Neural crest cell (in vitro differentiated cells): ENCODE measurements at regions not wholly inside any gene's neighbourhood (a gene's known extent, or its start where the extent isn't known, plus 50 kb on each side); places are given as distances from the start of the nearest gene placed in this dataset.
"Not testable (repeated sequence)": the region's sequence is repeated elsewhere in the genome, so short reads cannot be mapped to it uniquely, and the experiment has no call there.

ENCODE experiments used
- DNase-seq: peaks from one replicate; pipeline ENCODE4 v3.0.0; 2021; ENCODE audit warnings: low read depth, mixed read lengths, low spot score
- H3K27ac Mint-ChIP-seq: one replicate; pipeline ENCODE4 v1.8.0; 2021; ENCODE audit warnings: mild to moderate bottlenecking, mixed read lengths; ENCODE audit not compliant: unreplicated experiment
- H3K27me3 Mint-ChIP-seq: 2 replicates; pipeline ENCODE4 v1.8.0; 2021; ENCODE audit warnings: low read depth, mild to moderate bottlenecking, mixed read lengths
- H3K36me3 Mint-ChIP-seq: 2 replicates; pipeline ENCODE4 v1.8.0; 2021; ENCODE audit warnings: low read depth, mild to moderate bottlenecking, mixed read lengths
- H3K4me1 Mint-ChIP-seq: 2 replicates; pipeline ENCODE4 v1.8.0; 2021; ENCODE audit warnings: mixed read lengths
- H3K4me3 Mint-ChIP-seq: one replicate; pipeline ENCODE4 v1.8.0; 2021; ENCODE audit warnings: mild to moderate bottlenecking, mixed read lengths
- H3K9me3 Mint-ChIP-seq: 2 replicates; pipeline ENCODE4 v1.8.0; 2021; ENCODE audit warnings: mixed read lengths
- CTCF ChIP-seq: fragments of 200-600 bp; sonication (generic); conservative IDR thresholded peaks from 2 replicates; pipeline ENCODE4 v1.5.0; 2021; ENCODE audit warnings: antibody characterized with exemption, mild to moderate bottlenecking

- Mint-ChIP-seq H3K9me3 (no peaks in the 10 kb centered on the region), H3K4me1 (no peaks in the 10 kb centered on the region), H3K36me3 (no peaks in the 10 kb centered on the region), H3K4me3 (no peak overlapping the region), H3K27me3 (no peaks in the 10 kb centered on the region), H3K27ac (no peak overlapping the region)
- no peak for TF ChIP-seq CTCF
- no peak for DNase-seq
Observed at GRCh38 chr10:32179836-32180235, 123.6 kb upstream of the KIF5B start.

- H3K27ac Mint-ChIP-seq, H3K4me1 Mint-ChIP-seq: not testable (repeated sequence)
Observed at GRCh38 chr10:32177594-32177993, 121.4 kb upstream of the KIF5B start.

GRCh38 chr10:32175629-32176028 is 119.4 kb upstream of the KIF5B start:
- H3K4me3 Mint-ChIP-seq: no peak overlapping the region
- no peaks in the 10 kb centered on the region for H3K27me3 Mint-ChIP-seq
- H3K4me1 Mint-ChIP-seq: no peaks in the 10 kb centered on the region
- no peak overlapping the region for H3K27ac Mint-ChIP-seq
- H3K36me3 Mint-ChIP-seq: no peaks in the 10 kb centered on the region
- TF ChIP-seq CTCF: no peak
- DNase-seq: no peak
- no peaks in the 10 kb centered on the region for H3K9me3 Mint-ChIP-seq

More at GRCh38 chr10:32177594-32177993, 121.4 kb upstream of the KIF5B start:
- H3K27me3 Mint-ChIP-seq, DNase-seq, H3K36me3 Mint-ChIP-seq, H3K4me3 Mint-ChIP-seq, H3K9me3 Mint-ChIP-seq: not testable (repeated sequence)

- no peaks in the 10 kb centered on the region for H3K4me1 Mint-ChIP-seq
- no peak overlapping the region for H3K27ac Mint-ChIP-seq
- no peak for TF ChIP-seq CTCF
- DNase-seq: no peak
- no peaks in the 10 kb centered on the region for H3K27me3 Mint-ChIP-seq
- no peak overlapping the region for H3K4me3 Mint-ChIP-seq
- H3K9me3 Mint-ChIP-seq: no peaks in the 10 kb centered on the region
- no peaks in the 10 kb centered on the region for H3K36me3 Mint-ChIP-seq
Observed at GRCh38 chr10:32174349-32174893, 118.2 kb upstream of the KIF5B start.

GRCh38 chr10:32171204-32171603 is 115.0 kb upstream of the KIF5B start:
- Mint-ChIP-seq H3K27ac (no peak overlapping the region), H3K36me3 (no peaks in the 10 kb centered on the region), H3K9me3 (no peaks in the 10 kb centered on the region), H3K4me3 (no peak overlapping the region), H3K27me3 (no peaks in the 10 kb centered on the region), H3K4me1 (no peaks in the 10 kb centered on the region)
- no peak for TF ChIP-seq CTCF
- no peak for DNase-seq

GRCh38 chr10:32169556-32169955 is 113.3 kb upstream of the KIF5B start:
- Mint-ChIP-seq H3K36me3 (no peaks in the 10 kb centered on the region), H3K27me3 (no peaks in the 10 kb centered on the region), H3K4me1 (no peaks in the 10 kb centered on the region), H3K27ac (no peak overlapping the region), H3K4me3 (no peak overlapping the region), H3K9me3 (no peaks in the 10 kb centered on the region)
- DNase-seq: no peak
- no peak for TF ChIP-seq CTCF
